Smooth muscle cell (in vitro differentiated cells): ENCODE measurements at regions not wholly inside any gene's neighbourhood (a gene's known extent, or its start where the extent isn't known, plus 50 kb on each side); places are given as distances from the start of the nearest gene placed in this dataset.

ENCODE experiments used
- DNase-seq: peaks from one replicate; lab custom pipeline; 2025; ENCODE audit not compliant: unreplicated experiment; lab: John Stamatoyannopoulos, UW
- H2AFZ ChIP-seq: fragments of 200-600 bp; sonication (generic); 2 replicates; pipeline ENCODE4 v1.6.0; 2016; ENCODE audit warnings: antibody characterized with exemption, low read depth, mild to moderate bottlenecking
- H3F3A ChIP-seq: fragments of 200-600 bp; sonication (generic); 2 replicates; pipeline ENCODE4 v1.6.0; 2017; ENCODE audit warnings: antibody characterized with exemption, low read depth
- H3K27ac ChIP-seq: fragments of 200-600 bp; sonication (generic); 2 replicates; pipeline ENCODE4 v1.5.1; 2016; ENCODE audit warnings: low read depth, mild to moderate bottlenecking
- H3K27me3 ChIP-seq: fragments of 200-600 bp; sonication (generic); 2 replicates; pipeline ENCODE4 v1.6.1; 2016; ENCODE audit warnings: low read depth, mild to moderate bottlenecking
- H3K36me3 ChIP-seq: fragments of 200-600 bp; sonication (generic); 2 replicates; pipeline ENCODE4 v1.5.1; 2016; ENCODE audit warnings: low read depth
- H3K4me1 ChIP-seq: fragments of 200-600 bp; sonication (generic); 2 replicates; pipeline ENCODE4 v1.5.1; 2016; ENCODE audit warnings: low read depth
- H3K4me2 ChIP-seq: fragments of 200-600 bp; sonication (generic); 2 replicates; pipeline ENCODE4 v1.6.0; 2016; ENCODE audit warnings: mild to moderate bottlenecking
- H3K4me3 ChIP-seq: fragments of 200-600 bp; sonication (generic); 2 replicates; pipeline ENCODE4 v1.5.1; 2016; ENCODE audit warnings: mild to moderate bottlenecking
- H3K79me2 ChIP-seq: fragments of 200-600 bp; sonication (generic); 2 replicates; pipeline ENCODE4 v1.6.0; 2016; ENCODE audit warnings: low read depth, mild to moderate bottlenecking
- H3K9ac ChIP-seq: fragments of 200-600 bp; sonication (generic); 2 replicates; pipeline ENCODE4 v1.6.0; 2016; ENCODE audit warnings: low read depth
- H3K9me3 ChIP-seq: fragments of 200-600 bp; sonication (generic); replicated peaks from 2 replicates; pipeline ENCODE4 v1.5.1; 2016; ENCODE audit warnings: low read depth
- H4K20me1 ChIP-seq: fragments of 200-600 bp; sonication (generic); 2 replicates; pipeline ENCODE4 v1.6.0; 2016; ENCODE audit warnings: low read depth
- CTCF ChIP-seq: fragments of 200-600 bp; sonication (generic); IDR thresholded peaks from 2 replicates; pipeline ENCODE4 v1.5.1; 2017; ENCODE audit warnings: borderline replicate concordance, mild to moderate bottlenecking, antibody characterized with exemption; ENCODE audit not compliant: insufficient read depth, poor library complexity, severe bottlenecking
- WGBS: methylation state at CpG from one replicate; pipeline ENCODE4 v1.1.7; 2016; ENCODE audit warnings: low lambda C conversion rate; 5-methylcytosine and 5-hydroxymethylcytosine counted together

- Histone ChIP-seq H3F3A (no peaks in the 10 kb centered on the region), H3K4me3 (no peak overlapping the region), H3K27me3 (no peaks in the 10 kb centered on the region), H3K36me3 (no peaks in the 10 kb centered on the region), H3K4me1 (no peaks in the 10 kb centered on the region), H3K9me3 (no peaks in the 10 kb centered on the region), H2AFZ (no peak overlapping the region), H3K79me2 (no peaks in the 10 kb centered on the region), H3K9ac (no peak overlapping the region), H3K27ac (no peak overlapping the region), H3K4me2 (no peak overlapping the region), H4K20me1 (no peaks in the 10 kb centered on the region)
- DNase-seq, result no peak
- no peak for TF ChIP-seq CTCF
- 22% methylated on average over 1 of the region's 1 CpG for WGBS
Observed at GRCh38 chr4:60216752-60217151, 983.4 kb upstream of the ADGRL3 start.

GRCh38 chr4:60221866-60222265 lies 978.3 kb upstream of the ADGRL3 start:
- Histone ChIP-seq H3K27me3 (no peaks in the 10 kb centered on the region), H3K9me3 (no peaks in the 10 kb centered on the region), H3K4me2 (peak overlapping the region; percentile 25), H3K36me3 (no peaks in the 10 kb centered on the region), H3K27ac (no peak overlapping the region), H3F3A (no peaks in the 10 kb centered on the region), H3K4me3 (no peak overlapping the region), H4K20me1 (no peaks in the 10 kb centered on the region), H3K9ac (no peak overlapping the region), H3K79me2 (no peaks in the 10 kb centered on the region), H2AFZ (no peak overlapping the region), H3K4me1 (no peaks in the 10 kb centered on the region)
- DNase-seq, result no peak
- 60% methylated on average over 5 of the region's 5 CpGs for WGBS
- no peak for TF ChIP-seq CTCF

GRCh38 chr4:60223208-60223923 lies 976.8 kb upstream of the ADGRL3 start:
- TF ChIP-seq CTCF, result no peak
- Histone ChIP-seq H3K4me2 (no peak overlapping the region), H3K9me3 (no peaks in the 10 kb centered on the region), H3K27me3 (no peaks in the 10 kb centered on the region), H3K9ac (no peak overlapping the region), H3F3A (no peaks in the 10 kb centered on the region), H3K4me1 (no peaks in the 10 kb centered on the region), H3K36me3 (no peaks in the 10 kb centered on the region), H2AFZ (no peak overlapping the region), H3K4me3 (no peak overlapping the region), H3K27ac (no peak overlapping the region), H4K20me1 (no peaks in the 10 kb centered on the region), H3K79me2 (no peaks in the 10 kb centered on the region)
- 93% methylated on average over 3 of the region's 3 CpGs for WGBS
- no peak for DNase-seq

- no peak overlapping the region for H3K4me3 ChIP-seq
- H3K27ac ChIP-seq, result no peak overlapping the region
- H3K4me2 ChIP-seq, result no peak overlapping the region
- TF ChIP-seq CTCF, result no peak
- no peaks in the 10 kb centered on the region for H4K20me1 ChIP-seq
- H3K4me1 ChIP-seq, result no peaks in the 10 kb centered on the region
- no peaks in the 10 kb centered on the region for H3F3A ChIP-seq
- H3K27me3 ChIP-seq, result no peaks in the 10 kb centered on the region
- H3K36me3 ChIP-seq, result no peaks in the 10 kb centered on the region
- H3K9me3 ChIP-seq, result no peaks in the 10 kb centered on the region
- H2AFZ ChIP-seq, result no peak overlapping the region
- WGBS, result 86% methylated on average over 4 of the region's 4 CpGs
- no peak overlapping the region for H3K9ac ChIP-seq
- DNase-seq, result no peak
- no peaks in the 10 kb centered on the region for H3K79me2 ChIP-seq
Observed at GRCh38 chr4:60241866-60242265, 958.3 kb upstream of the ADGRL3 start.
